NCI-H1930 (cell line): ENCODE measurements at regions not wholly inside any gene's neighbourhood (a gene's known extent, or its start where the extent isn't known, plus 50 kb on each side); places are given as distances from the start of the nearest gene placed in this dataset.

ENCODE experiments used
- DNase-seq, 2 experiments: peaks; one replicate each; lab custom pipeline; 2025; lab: John Stamatoyannopoulos, UW

- no peak for DNase-seq
Measured at GRCh38 chrX:13103188-13103913, 58.9 kb upstream of the FAM9C start.

DNA sequence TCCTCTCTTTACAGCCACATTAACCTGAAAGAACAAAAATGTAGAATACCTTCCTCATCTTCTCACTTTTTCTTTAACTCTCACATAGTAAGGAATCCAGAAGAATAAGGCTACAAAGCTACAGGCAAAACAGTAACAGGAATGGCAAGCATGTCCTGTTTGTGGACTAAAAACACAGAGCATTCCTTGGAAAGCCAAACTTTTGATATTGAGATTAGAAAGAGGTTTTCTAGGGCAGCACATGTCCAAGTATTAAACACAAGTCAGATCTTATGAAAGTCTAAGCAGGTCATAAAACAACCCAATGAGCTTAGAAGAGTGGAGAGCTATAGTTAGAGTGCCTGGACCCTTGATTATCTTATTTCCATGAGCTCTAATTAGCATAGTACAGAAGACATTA, 58.2 kb upstream of the FAM9C start:
- no peak for DNase-seq

DNA sequence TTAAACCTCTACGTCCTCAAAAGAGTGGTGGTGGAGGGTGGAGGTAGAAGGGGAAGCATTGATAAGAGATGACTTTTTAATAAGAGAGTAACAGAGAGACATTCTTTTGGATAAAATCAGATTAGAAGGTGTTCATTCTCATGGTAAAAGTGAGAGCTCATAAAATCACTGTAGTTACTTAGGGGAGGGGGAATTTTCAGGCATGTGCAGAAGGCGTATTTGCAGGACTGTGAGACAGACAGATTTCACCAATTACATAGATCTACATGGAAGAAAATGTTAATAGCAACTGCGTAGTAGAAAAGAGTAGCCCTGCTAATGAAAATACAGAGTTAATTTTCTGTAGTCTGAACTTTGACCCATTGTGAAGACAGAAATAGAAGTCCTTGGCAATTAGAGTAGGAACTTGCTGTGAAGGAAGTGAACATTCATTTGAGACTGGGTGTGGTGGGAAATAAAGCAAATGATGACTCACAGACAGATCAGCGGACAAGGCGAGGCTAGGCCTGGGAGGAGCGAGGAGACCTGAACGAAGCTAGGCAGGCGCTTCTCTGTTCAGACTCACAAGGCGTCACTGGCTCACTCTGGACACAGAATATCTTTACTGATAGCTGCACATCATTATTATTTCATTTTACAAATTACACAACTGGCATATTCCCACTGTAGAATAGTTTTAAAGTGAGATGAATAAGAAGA, 57.2 kb upstream of the FAM9C start:
- DNase-seq = no peak

- DNase-seq = no peak
Measured at GRCh38 chrX:13099121-13099520, 54.7 kb upstream of the FAM9C start.

DNA sequence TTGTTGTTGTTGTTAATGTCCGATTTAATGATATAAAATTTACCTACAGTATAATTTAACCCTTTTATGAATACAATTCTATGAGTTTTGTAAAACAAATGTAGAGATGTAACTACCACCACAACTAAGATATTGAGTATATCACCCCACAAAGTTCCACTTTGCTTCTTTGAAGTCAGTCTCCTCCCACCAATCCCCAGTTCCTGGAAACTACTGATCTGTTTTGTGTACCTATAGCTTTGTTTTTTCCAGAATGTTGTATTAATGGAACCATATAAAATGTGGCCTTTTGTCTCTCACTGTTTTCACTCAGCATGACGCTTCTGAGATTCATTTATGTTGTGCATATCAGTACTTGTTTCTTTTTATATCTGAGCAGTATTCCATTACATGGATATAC, 52.3 kb upstream of the FAM9C start:
- DNase-seq = no peak

- no peak for DNase-seq
Measured at GRCh38 chrX:13094828-13095341, 50.5 kb upstream of the FAM9C start.

DNA sequence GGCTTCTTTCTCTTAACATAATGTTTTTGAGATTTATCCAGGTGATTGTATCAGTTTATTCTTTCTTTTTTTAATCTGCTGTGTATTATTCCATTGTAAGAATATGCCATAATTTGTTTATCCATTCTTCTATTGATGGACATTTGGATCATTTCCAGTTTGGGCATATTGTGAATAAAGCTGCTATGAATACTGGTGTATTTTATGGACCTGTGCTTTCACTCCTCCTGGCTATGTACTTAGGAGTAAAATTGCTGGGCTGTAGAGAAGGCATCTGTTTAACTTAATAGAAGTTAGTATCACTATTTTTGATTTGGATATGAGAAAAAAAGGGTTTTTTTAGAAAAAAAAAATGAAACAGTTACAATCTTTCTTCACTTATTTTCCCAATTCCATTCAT, 50.0 kb upstream of the FAM9C start:
- DNase-seq = no peak
